HG03025 (cell line): ENCODE measurements at regions not wholly inside any gene's neighbourhood (a gene's known extent, or its start where the extent isn't known, plus 50 kb on each side); places are given as distances from the start of the nearest gene placed in this dataset.
"Not testable (repeated sequence)": the region's sequence is repeated elsewhere in the genome, so short reads cannot be mapped to it uniquely, and the experiment has no call there.

Experiments used
- ATAC-seq: cut with Tn5 transposase; IDR thresholded peaks from one replicate; pipeline ENCODE4 v1.9.1; 2021; ENCODE audit warnings: mild to moderate bottlenecking, moderate library complexity; ENCODE audit not compliant: unreplicated experiment, low FRiP score

- no peak for ATAC-seq
Measured at GRCh38 chr15:69873807-69874206, 223.9 kb downstream of the TLE3 start.

GRCh38 chr15:69874321-69874720, 223.4 kb downstream of the TLE3 start:
- no peak for ATAC-seq

GRCh38 chr15:69876064-69876940, 221.4 kb downstream of the TLE3 start:
- ATAC-seq: no peak

- not testable (repeated sequence) for ATAC-seq
Measured at GRCh38 chr15:69879963-69880362, 217.8 kb downstream of the TLE3 start.

GRCh38 chr15:69880571-69881301, 217.0 kb downstream of the TLE3 start:
- no peak for ATAC-seq

- no peak for ATAC-seq
Measured at GRCh38 chr15:69881302-69881670, 216.4 kb downstream of the TLE3 start.

GRCh38 chr15:69881766-69882165, 216.0 kb downstream of the TLE3 start:
- ATAC-seq: no peak

- ATAC-seq: no peak
Measured at GRCh38 chr15:69883306-69883705, 214.4 kb downstream of the TLE3 start.

GRCh38 chr15:69885173-69885955, 212.4 kb downstream of the TLE3 start:
- ATAC-seq: no peak

- no peak for ATAC-seq
Measured at GRCh38 chr15:69887009-69887408, 210.7 kb downstream of the TLE3 start.

- ATAC-seq: no peak
Measured at GRCh38 chr15:69887553-69887952, 210.2 kb downstream of the TLE3 start.

- no peak for ATAC-seq
Measured at GRCh38 chr15:69888406-69888805, 209.3 kb downstream of the TLE3 start.

GRCh38 chr15:69891070-69891536, 206.6 kb downstream of the TLE3 start:
- no peak for ATAC-seq

GRCh38 chr15:69891606-69892005, 206.1 kb downstream of the TLE3 start:
- ATAC-seq: no peak

GRCh38 chr15:69892351-69892750, 205.4 kb downstream of the TLE3 start:
- no peak for ATAC-seq

- ATAC-seq: no peak
Measured at GRCh38 chr15:69893086-69893485, 204.6 kb downstream of the TLE3 start.

GRCh38 chr15:69893863-69894262, 203.9 kb downstream of the TLE3 start:
- ATAC-seq: no peak

GRCh38 chr15:69895202-69895601, 202.5 kb downstream of the TLE3 start:
- ATAC-seq: no peak

GRCh38 chr15:69896606-69897005, 201.1 kb downstream of the TLE3 start:
- no peak for ATAC-seq

- no peak for ATAC-seq
Measured at GRCh38 chr15:69897061-69897460, 200.7 kb downstream of the TLE3 start.
